Activated CD4-positive, alpha-beta T cell treated with anti-CD3 and anti-CD28 coated beads, Interleukin-2, amount 50 U/mL, for 1 hour (primary cell): ENCODE measurements at regions not wholly inside any gene's neighbourhood (a gene's known extent, or its start where the extent isn't known, plus 50 kb on each side); places are given as distances from the start of the nearest gene placed in this dataset.

ENCODE experiments used
- DNase-seq: peaks from one replicate; pipeline ENCODE4 v3.0.0-alpha.2; 2020

DNA sequence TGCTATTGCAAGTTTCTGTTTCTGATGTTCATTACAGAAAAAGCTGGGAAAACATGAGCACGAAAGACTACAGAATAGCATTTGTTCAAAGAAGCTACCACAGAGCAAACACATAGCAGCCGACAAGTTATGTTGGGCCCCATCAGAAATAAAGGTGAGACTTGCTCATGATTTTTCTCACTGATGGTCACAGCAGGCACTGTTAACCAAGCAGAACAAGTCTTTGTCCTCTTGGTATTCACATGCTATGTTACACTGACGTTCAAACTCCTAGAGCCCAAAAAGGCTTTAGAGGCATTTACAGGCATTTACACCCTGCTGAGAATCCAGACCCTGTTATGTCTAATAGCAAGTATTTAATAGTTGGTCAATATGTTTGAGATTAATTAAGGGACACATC is 235.0 kb upstream of the HNMT start:
- no peak for DNase-seq

- DNase-seq: no peak
These were observed 226.7 kb upstream of the HNMT start for GRCh38 chr2:137737559-137737958.

DNA sequence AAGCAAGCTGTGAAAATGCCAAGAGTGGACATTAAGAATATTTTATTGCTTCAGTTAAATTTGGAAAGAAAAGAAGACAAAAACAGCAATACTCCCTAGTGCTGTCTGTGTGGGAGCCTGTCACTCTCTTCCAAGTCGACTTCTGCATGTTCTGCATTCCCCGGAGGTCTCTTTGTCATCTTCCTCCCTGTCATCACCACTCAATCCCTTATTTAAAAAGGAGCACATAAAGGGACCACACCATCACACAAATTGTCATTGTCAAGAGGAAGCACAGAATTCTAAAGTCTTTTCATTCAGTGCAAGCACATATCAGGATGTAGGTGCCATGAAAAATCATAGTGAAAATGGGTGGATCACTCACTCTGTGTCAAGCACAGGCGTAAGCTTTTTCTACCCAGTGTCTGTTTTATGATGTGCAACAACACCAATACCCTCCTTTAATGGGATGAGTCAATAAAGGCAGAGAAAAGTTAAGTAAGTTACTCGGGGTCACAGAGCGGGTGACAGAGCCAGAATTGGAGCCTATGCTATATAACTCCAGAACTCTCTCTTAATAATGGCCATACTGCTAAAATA is 222.4 kb upstream of the HNMT start:
- no peak for DNase-seq

- DNase-seq: no peak
These were observed 216.8 kb upstream of the HNMT start for GRCh38 chr2:137747509-137747908.

DNA sequence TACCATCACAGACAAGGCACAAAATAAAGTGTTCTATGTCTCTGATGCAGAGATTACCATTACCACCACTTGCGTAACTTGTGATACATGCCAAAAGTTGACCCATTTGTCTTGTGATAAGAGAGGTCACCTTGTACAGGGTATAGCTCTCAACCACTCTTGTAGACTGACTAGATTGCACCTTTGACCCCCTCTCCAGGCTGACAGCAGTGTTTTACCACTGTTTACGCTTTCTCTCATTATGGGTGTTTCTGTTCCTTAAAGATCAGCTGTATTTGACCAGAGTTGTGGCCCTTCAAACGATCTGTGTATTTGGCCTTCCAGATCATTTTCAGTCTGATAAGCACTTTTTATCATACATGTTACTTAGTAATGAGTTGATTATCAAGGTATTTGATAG is 215.7 kb upstream of the HNMT start:
- DNase-seq: no peak

DNA sequence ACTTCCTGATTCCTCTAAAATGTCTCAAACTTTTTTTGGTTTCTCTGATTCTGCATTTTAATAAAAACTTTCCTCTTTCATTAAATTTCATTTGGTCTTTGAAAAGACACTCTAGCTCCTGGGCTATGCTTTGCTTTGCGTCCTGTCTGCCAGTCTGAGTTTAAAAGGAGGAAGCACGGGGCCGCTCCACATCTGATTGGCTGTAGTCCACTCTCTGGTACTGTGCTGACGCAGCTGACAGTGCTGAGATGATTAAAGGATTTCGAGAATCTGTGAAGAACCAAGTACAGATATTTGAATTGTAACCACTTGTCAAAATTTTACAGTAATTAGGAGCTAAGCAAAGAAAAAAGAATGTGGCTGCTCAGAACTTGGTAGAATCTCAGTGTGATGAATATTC is 199.6 kb upstream of the HNMT start:
- DNase-seq: no peak

DNA sequence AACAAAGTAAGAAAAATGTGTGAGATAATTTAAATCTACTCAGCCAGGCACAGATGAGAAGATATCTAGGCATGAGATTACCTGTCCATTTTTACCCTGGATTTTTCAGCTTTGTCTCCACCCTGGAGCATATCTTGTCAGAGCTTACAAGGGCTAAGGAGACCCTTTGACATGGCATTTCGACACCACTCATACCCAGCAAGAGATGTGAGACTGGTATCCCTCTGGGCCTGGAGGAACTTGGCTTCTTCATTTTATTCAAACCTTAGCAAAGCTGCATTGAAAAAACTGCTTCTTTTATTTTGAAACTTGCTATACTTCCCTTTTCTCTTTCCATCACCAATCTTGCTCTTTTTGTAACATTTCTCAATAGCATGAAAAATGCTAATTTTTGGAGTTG is 194.9 kb upstream of the HNMT start:
- DNase-seq: no peak

DNA sequence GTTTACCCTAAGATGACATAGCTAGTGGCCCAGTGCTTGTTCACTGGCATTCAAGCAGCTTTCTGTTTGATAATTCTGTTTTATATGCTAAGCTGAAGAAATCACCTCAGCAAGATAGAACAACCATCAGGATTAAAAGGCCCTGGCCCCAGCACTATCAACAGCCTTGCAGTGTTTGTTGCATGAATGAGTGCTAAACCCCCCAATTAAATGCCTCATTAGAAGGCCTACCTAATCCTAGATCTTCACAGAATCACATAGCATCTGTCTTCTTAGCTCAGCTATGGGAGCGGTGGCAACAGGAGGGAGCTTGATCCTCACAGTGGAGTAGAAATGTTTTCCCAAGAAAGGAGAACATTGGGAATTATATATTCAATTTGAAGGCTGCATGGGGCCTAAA is 194.1 kb upstream of the HNMT start:
- no peak for DNase-seq

DNA sequence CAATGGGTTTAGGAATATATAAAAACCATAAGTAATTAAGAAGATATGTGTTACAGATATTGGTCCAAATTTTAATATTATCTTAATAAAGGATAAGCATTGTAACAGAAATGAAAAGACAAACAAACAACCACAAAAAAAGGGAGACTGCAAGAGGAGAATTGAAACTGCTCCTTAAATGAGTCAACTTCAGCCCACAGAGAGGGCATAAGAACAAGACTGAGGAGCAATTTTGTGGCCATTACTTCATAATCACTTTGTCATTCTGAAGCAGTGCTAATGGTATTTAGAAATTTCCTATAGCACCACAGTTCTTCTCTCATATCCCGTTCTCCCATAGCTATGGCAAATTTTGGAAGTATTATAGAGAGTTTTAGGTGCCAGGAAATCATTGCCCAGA is 193.2 kb upstream of the HNMT start:
- no peak for DNase-seq

- no peak for DNase-seq
These were observed 191.8 kb upstream of the HNMT start for GRCh38 chr2:137772451-137772850.

- no peak for DNase-seq
These were observed 188.7 kb upstream of the HNMT start for GRCh38 chr2:137775529-137775928.

GRCh38 chr2:137776697-137777096 is 187.6 kb upstream of the HNMT start:
- no peak for DNase-seq

DNA sequence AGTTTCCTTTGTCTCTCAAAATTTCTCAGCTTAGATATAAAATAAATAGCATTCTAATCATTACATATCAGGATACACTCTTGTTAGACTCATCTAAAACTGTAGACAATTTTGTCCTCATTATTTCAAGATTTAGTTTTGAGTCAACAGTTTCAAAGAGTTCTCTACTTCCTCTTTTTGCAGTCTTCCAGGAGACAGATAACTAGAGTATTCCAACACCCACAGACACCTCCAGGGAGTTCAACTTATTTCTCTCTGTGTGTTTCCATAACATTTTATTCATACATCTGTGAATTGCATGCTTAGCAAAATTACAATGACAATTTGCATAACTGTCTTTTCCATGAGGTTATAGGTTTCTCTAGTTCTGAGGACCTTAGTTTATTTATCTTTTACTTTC is 166.6 kb upstream of the HNMT start:
- no peak for DNase-seq

DNA sequence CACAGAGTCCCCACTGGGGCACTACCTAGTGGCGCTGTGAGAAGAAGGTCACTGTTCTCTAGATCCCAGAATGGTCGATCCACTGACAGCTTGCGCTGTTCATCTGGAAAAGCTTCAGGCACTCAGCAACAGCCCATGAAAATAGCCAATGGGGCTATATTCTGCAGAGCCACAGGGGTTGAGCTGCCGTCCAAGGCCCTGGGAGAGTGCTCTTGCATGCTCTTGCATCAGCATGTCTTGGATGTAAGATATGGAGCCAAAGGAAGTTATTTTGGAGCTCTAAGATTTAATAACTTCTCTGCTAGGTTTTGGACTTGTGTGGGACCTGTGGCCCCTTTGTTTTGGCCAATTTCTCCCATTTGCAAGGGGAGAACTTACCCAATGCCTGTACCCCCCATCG is 164.7 kb upstream of the HNMT start:
- no peak for DNase-seq

DNA sequence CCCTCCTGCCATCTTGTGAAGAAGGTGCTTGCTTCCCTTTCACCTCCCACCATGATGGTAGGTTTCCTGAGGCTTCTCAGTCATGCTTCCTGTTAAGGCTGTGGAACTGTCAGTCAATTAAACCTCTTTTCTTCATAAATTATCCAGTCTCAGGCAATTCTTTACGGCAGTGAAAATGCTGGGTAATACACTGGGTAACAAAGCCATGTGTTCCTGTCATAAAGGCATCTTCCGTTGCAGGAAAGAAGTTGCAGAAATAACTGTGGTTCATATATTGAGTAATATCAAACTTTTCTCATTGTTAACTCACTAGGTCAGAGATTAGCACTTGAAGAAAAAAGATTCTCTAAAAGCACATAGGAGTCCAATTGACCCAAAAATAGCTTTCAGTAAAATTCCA is 163.9 kb upstream of the HNMT start:
- no peak for DNase-seq

DNA sequence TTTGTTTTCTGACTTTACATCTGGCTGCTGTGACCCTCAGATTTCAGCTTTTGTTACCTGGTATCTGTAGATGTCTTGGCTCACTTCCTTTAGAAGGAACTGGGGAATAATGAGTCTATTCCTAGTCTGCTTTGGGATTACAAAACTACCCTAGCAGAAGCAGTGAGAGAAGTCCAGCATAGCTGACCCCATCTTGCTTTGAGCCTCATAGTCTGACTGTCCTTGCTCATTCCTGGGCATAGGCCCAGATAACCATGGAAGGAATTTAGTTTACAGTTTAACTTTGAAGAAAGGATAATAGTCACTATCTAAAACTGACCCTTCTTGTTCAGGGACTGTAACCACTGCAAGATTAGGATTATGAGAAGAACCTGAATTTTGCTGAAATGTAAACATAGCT is 163.0 kb upstream of the HNMT start:
- no peak for DNase-seq

DNA sequence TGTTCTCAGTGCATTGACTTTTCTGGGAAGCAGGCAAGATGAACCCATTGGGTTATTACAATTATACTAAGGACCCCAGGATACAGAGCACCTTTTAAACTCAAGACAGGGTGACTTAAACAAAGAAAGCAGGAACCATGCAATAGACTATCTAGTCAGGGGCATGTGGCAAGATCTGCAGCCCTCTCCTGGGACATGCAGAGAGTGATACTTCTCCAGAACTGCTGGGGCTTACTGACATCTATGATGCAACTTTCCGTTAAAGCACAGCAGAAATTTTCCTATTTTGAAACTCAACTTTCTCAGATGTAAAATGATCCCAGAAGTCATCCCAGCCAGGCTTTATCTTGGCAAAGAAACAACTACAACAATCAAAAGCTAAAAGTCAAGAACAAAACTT is 162.2 kb upstream of the HNMT start:
- no peak for DNase-seq

DNA sequence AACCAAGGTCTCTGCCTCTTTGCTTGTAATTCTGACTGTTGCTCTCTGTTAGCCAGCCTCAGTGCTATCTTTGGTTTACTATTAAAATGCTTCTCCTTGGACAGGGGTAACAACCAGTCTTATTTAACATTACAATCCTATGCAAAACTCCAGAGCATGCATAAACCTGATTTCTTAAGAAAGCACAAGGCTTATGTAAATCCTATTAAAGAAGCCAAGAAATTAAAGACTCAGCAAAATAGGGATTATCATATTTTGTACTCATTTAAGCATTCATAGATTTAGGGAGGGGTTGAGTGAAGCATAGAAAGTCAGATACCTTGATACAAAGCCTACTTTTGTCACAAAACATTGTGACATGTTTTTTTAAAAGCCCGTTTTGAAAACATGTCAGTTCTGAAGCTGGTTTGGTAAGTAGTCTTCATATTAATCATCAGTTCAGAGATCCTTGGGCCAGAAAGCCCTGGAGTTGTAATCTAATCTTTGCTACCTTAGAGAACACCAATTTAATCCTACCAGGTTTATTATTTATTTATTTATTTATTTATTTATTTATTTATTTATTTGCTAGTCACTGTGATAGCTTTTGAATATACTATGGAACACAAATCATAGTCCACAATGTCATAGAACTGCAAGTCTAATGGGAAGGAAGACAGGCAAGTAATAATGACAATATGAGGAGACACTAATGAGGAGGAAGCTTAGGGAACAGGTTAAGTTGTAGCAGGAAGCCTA is 158.0 kb upstream of the HNMT start:
- no peak for DNase-seq

- no peak for DNase-seq
These were observed 155.0 kb upstream of the HNMT start for GRCh38 chr2:137809252-137809651.

DNA sequence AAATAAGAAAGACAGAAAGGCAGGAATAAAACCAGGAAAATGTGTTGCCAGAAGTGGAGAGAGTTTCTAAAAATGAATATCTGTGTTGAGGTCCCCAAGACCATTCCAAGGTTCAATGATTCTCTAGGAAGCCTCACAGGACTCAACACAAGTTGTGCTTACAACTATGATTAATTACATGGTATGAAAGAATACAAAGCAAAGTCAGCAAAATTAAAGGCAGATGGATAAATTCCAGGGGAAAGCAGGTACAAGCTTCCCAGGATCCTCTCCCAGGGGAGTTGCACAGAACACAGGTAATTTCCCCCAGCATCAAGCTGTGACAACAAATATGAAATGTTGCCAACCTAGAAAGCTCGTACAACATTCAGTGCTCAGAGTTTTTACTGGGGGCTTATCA is 154.4 kb upstream of the HNMT start:
- no peak for DNase-seq

DNA sequence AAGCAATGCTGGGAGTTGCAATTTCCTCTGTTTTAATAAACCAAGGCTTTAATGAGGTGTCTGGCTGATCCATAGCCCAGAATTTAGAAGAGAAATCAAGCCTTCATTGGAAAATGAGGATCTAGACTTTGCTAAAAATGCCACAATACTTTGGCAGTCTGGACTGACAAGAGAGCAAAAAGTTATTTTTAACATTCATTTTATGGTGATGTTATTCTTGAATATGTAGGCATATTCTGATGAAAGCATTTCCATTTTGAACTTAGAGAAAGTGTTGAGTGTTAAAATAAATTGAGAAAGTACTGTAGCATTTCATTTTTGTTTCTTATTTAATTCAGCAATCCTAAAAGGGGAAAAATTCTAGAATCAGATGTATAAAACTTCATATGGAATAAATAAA is 151.8 kb upstream of the HNMT start:
- DNase-seq: no peak

GRCh38 chr2:137813176-137813575 is 151.1 kb upstream of the HNMT start:
- no peak for DNase-seq

GRCh38 chr2:137817058-137817457 is 147.2 kb upstream of the HNMT start:
- no peak for DNase-seq

DNA sequence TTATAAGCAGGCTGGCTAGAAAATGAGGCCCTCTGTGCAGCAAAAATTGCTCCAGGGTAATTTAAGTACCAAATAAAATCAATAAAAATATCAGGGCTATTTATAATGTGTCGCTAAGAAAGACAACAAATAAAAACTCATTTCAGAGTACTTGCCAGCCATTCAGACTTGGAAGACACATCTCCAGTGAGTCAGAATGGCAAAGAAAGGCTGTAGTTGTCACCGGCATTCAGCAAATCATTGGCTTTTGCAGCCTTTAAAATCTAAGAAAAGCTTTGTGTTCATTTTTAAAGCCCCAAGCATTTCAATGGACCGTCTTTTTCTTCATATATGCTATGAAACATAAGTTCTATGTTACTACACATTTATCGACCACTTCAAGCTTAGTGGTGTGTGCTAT is 141.1 kb upstream of the HNMT start:
- no peak for DNase-seq

- DNase-seq: no peak
These were observed 139.8 kb upstream of the HNMT start for GRCh38 chr2:137824501-137824900.
